ENCODE measurements at regions not wholly inside any gene's neighbourhood (a gene's known extent, or its start where the extent isn't known, plus 50 kb on each side); places are given as distances from the start of the nearest gene placed in this dataset.

DNA sequence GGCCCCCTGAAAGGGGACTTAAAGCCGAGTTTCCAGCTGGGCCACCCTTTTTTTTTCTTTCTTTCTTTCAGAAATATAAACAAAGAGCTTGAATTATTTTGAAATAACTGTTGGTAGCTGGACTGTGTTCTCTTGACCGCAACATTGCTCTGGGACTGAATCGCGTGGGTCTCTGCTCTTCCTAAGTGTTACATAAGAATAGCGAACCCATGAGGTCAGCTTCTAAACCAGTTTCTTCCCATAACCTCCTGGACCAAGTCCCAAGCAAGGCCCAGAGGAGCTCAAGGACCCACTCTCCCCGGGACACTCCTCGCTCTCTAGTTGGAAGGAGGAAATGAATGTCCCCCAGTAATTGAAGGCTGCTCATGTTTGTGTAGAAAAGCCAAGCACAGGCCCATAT lies 91.1 kb downstream of the CXCL12 start:
- FAIRE-seq (no peak), DNase-seq (ENCODE audit: low read depth) (no peak)
- TF ChIP-seq, protein P1, sequence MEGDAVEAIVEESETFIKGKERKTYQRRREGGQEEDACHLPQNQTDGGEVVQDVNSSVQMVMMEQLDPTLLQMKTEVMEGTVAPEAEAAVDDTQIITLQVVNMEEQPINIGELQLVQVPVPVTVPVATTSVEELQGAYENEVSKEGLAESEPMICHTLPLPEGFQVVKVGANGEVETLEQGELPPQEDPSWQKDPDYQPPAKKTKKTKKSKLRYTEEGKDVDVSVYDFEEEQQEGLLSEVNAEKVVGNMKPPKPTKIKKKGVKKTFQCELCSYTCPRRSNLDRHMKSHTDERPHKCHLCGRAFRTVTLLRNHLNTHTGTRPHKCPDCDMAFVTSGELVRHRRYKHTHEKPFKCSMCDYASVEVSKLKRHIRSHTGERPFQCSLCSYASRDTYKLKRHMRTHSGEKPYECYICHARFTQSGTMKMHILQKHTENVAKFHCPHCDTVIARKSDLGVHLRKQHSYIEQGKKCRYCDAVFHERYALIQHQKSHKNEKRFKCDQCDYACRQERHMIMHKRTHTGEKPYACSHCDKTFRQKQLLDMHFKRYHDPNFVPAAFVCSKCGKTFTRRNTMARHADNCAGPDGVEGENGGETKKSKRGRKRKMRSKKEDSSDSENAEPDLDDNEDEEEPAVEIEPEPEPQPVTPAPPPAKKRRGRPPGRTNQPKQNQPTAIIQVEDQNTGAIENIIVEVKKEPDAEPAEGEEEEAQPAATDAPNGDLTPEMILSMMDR (IDR thresholded peaks at IDR 0.05; ENCODE audit: insufficient read depth, low read length, severe bottlenecking): no peak
- Histone ChIP-seq H3K4me3 (ENCODE audit: low read depth, low read length) (no peak overlapping the region), H3K27me3 (ENCODE audit: control insufficient read depth, insufficient read depth, low read length) (no peaks in the 10 kb centered on the region), H3K36me3 (ENCODE audit: control insufficient read depth, insufficient read depth, low read length) (no peaks in the 10 kb centered on the region)

DNA sequence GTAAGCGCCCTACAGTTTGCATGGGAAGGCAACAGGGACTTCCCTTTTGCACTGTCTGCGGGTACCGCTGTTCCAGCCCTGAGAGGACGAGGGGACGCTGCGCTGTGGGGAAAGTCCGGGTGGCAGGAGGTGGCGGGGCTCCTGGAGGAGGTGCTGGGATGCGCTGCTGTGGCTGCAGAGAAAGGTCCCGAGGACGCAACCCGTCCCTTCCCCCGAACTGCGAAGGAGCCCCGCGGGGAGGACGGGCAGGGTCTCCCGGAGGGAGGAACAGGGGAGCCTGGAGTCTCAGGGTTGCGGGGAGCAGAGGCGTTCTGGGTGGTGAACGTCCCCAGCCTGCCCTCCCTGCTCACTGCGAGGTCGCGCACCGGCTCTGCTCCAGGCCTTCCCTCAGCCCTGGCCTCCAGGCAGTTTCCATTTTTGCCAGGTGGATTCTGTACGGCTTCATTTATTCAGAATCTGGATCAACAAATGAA lies 91.6 kb downstream of the CXCL12 start:
- Histone ChIP-seq H3K36me3 (ENCODE audit: control insufficient read depth, insufficient read depth, low read length) (no peaks in the 10 kb centered on the region), H3K4me3 (ENCODE audit: low read depth, low read length) (no peak overlapping the region), H3K27me3 (ENCODE audit: control insufficient read depth, insufficient read depth, low read length) (no peaks in the 10 kb centered on the region)
- no peak for FAIRE-seq
- TF ChIP-seq, protein P1 (IDR thresholded peaks at IDR 0.05; ENCODE audit: insufficient read depth, low read length, severe bottlenecking): no peak
- DNase-seq (ENCODE audit: low read depth): no peak

DNA sequence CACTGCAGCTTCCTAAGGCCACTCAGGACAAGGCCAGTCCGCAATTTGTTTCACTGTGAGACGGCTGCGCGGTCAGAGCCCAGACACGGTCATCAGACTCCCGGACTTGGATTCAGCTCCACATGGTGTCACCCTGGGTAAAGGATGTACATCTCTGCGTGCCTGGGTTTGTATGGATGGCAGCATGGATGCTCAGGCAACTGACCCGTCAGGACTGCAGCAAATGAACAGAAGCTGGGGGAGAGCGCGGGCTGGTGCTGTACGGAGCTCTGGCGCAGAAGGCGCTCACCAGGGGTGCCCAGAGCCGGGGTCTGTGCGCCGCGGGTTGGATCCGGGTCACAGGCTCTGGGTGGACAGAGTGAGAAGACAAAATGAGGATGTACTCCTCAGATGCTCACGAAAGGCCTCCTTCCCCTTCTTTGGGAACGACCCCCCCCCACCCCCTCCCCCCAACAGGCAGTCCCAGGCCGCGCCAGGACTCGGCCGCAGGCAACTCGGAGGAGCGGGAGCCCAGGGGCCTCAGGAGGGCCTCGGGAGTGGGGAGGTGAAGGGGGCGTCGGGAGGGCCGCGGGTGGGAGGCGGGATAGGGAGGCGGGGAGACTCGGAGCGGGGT lies 92.4 kb downstream of the CXCL12 start:
- Histone ChIP-seq H3K4me3 (ENCODE audit: low read depth, low read length) (no peak overlapping the region), H3K27me3 (ENCODE audit: control insufficient read depth, insufficient read depth, low read length) (no peaks in the 10 kb centered on the region), H3K36me3 (ENCODE audit: control insufficient read depth, insufficient read depth, low read length) (no peaks in the 10 kb centered on the region)
- FAIRE-seq (no peak), DNase-seq (ENCODE audit: low read depth) (no peak)
- TF ChIP-seq, protein P1 (IDR thresholded peaks at IDR 0.05; ENCODE audit: insufficient read depth, low read length, severe bottlenecking): no peak

DNA sequence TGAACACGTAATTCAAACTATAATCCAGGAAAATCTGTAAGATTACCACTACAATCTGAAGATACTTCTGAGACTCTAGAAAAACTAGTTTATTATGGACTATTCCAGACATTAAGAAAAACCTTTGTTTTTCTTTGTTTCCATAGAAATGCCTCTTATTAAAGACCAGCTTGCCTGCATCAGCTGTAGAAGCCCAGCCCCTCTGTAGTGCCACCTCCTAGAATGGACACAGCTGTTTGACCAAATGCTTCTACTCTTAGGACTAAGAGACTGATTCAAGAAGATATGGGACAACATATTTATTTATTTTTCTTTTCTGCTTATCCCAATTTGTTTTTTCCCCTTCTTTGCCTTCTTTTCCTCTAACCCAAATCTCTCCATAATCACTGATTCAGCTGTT lies 93.8 kb downstream of the CXCL12 start:
- Histone ChIP-seq H3K4me3 (ENCODE audit: low read depth, low read length) (no peak overlapping the region), H3K36me3 (ENCODE audit: control insufficient read depth, insufficient read depth, low read length) (no peaks in the 10 kb centered on the region), H3K27me3 (ENCODE audit: control insufficient read depth, insufficient read depth, low read length) (no peaks in the 10 kb centered on the region)
- DNase-seq (ENCODE audit: low read depth) (no peak), FAIRE-seq (no peak)
- TF ChIP-seq, protein P1 (IDR thresholded peaks at IDR 0.05; ENCODE audit: insufficient read depth, low read length, severe bottlenecking): no peak

DNA sequence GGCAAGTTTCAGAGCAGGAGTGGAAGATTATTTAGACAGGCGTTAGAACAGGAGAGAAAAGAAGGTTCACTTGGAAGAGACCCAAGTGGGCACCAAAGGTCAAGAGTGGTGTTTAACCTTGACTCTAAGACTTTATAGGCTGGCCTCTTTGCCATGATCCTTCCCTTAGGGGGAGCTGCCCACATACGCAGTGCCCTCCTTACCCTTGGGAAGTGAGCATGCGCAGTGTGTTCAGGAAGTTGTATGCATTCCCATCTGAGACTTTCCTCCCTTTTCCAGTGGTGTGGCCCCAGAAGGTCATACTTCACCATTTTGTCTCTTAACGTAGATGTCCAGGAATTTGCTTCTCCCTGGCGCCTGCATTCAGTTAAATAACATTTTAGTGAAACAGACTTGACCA lies 95.8 kb downstream of the CXCL12 start:
- TF ChIP-seq, protein P1 (IDR thresholded peaks at IDR 0.05; ENCODE audit: insufficient read depth, low read length, severe bottlenecking): no peak
- Histone ChIP-seq H3K36me3 (ENCODE audit: control insufficient read depth, insufficient read depth, low read length) (no peaks in the 10 kb centered on the region), H3K4me3 (ENCODE audit: low read depth, low read length) (no peak overlapping the region), H3K27me3 (ENCODE audit: control insufficient read depth, insufficient read depth, low read length) (no peaks in the 10 kb centered on the region)
- DNase-seq (ENCODE audit: low read depth): no peak
- FAIRE-seq: no peak

DNA sequence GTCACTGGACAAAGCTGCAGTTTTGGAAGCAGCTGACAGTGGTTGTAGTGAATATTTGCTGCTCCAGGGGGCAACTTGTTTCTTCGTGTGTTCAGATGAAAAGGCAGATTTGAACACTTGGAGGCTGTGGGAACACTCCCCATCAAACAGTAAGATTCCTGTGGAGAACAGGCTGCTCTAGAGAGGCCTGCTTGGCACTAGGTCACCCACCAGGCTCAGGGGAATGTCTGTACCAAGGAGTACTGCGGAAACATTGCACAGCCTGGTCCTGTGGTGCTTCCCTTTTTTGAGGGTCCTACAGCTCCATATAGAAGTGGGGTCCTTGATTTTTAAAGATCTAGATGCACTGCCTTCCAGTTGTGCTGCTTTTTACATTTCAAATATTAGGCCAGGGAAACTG lies 97.5 kb downstream of the CXCL12 start:
- FAIRE-seq (no peak), DNase-seq (ENCODE audit: low read depth) (no peak)
- TF ChIP-seq, protein P1 (IDR thresholded peaks at IDR 0.05; ENCODE audit: insufficient read depth, low read length, severe bottlenecking): no peak
- Histone ChIP-seq H3K4me3 (ENCODE audit: low read depth, low read length) (no peak overlapping the region), H3K36me3 (ENCODE audit: control insufficient read depth, insufficient read depth, low read length) (no peaks in the 10 kb centered on the region), H3K27me3 (ENCODE audit: control insufficient read depth, insufficient read depth, low read length) (no peaks in the 10 kb centered on the region)

Data from bronchial epithelial cell (primary cell).